Loucy (cell line): ENCODE measurements at regions not wholly inside any gene's neighbourhood (a gene's known extent, or its start where the extent isn't known, plus 50 kb on each side); places are given as distances from the start of the nearest gene placed in this dataset.

Source experiments
- CTCF ChIP-seq: fragments of 200-600 bp; sonication (generic); conservative IDR thresholded peaks from 2 replicates; pipeline ENCODE4 v1.5.1; 2014; ENCODE audit warnings: mild to moderate bottlenecking, antibody characterized with exemption, low read length
- EZH2phosphoT487 ChIP-seq: fragments of 200-600 bp; IDR thresholded peaks from 2 replicates; pipeline ENCODE4 v1.6.1; 2018; ENCODE audit warnings: antibody characterized with exemption, mild to moderate bottlenecking, moderate library complexity, borderline replicate concordance

DNA sequence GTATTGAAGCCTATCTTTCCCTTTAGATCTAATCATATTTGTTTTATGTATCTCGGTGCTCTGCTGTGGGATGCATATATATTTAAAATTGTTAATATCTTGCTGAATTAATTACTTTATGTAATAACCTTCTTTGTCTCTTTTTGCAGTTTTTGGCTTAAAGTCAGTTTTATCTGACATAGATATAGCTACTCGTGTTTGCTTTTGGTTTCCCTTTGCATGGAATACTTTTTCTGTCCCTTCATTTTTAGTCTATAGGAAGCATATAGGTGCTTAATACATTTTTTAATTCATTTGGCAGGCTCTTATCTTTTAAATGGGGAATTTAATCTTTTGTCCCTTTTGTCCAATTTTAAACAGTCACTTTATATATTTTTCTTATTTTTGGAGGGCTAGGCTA, 360.6 kb upstream of the PRR16 start:
- TF ChIP-seq CTCF (no peak), EZH2phosphoT487 (no peak)
